Adrenal gland (tissue), 5 donors: ENCODE measurements at regions not wholly inside any gene's neighbourhood (a gene's known extent, or its start where the extent isn't known, plus 50 kb on each side); places are given as distances from the start of the nearest gene placed in this dataset.

Source experiments
- CTCF ChIP-seq, 6 experiments: fragments of 450-650 bp in 4 of 6; fragments of 200-600 bp in 2 of 6; sonication (generic) in 1 of 6; IDR thresholded peaks; 1 replicate in 5 of 6; 2 replicates in 1 of 6; pipeline versions ENCODE4 v1.5.1 to v1.8.0; 2016 to 2021; ENCODE audit warnings: antibody characterized with exemption in 6 of 6, mild to moderate bottlenecking in 2 of 6, moderate library complexity in 1 of 6
- POLR2A ChIP-seq, 2 donors: fragments of 450-650 bp; IDR thresholded peaks; one replicate each; pipeline ENCODE4 v1.6.1; 2017; ENCODE audit warnings: antibody characterized with exemption in 2 of 2, mild to moderate bottlenecking in 2 of 2, moderate library complexity in 1 of 2
- donor health status: DM: no; HTN: no; CAD: no.

- no peak for TF ChIP-seq POLR2A (IDR thresholded peaks at IDR 0.05)
- TF ChIP-seq CTCF (IDR thresholded peaks at IDR 0.05) = no peak
These were observed 118.5 kb upstream of the EPHA3 start for GRCh38 chr3:88988906-88989305.
